Keratinocyte (primary cell): ENCODE measurements at regions not wholly inside any gene's neighbourhood (a gene's known extent, or its start where the extent isn't known, plus 50 kb on each side); places are given as distances from the start of the nearest gene placed in this dataset.

Experiments used
- DNase-seq: peaks from one replicate; pipeline ENCODE4 v3.0.0-alpha.2; 2011; ENCODE audit warnings: low read depth, missing footprints, low spot score
- FAIRE-seq: peaks from 2 replicates; lab custom pipeline; 2011; peaks lifted over from hg19 to GRCh38; lab: Jason Lieb, UNC
- H2AFZ ChIP-seq: 2 replicates; pipeline ENCODE4 v1.6.0; 2012; ENCODE audit warnings: low read length, control low read depth, inconsistent platforms; ENCODE audit not compliant: control insufficient read depth
- H3K27ac ChIP-seq: 2 replicates; pipeline ENCODE4 v1.5.1; 2011; ENCODE audit warnings: low read length; ENCODE audit not compliant: control insufficient read depth, insufficient read depth
- H3K27me3 ChIP-seq: 3 replicates; pipeline ENCODE4 v1.6.0; 2011; ENCODE audit warnings: low read length; ENCODE audit not compliant: control insufficient read depth, insufficient read depth; ENCODE audit errors: extremely low read depth
- H3K36me3 ChIP-seq, 2 experiments: 2 replicates in 1 of 2; 3 replicates in 1 of 2; pipeline ENCODE4 v1.5.1; 2011; ENCODE audit warnings: low read length in 2 of 2, mild to moderate bottlenecking in 1 of 2; ENCODE audit not compliant: control insufficient read depth in 2 of 2, insufficient read depth in 2 of 2; ENCODE audit errors: extremely low read depth in 1 of 2
- H3K4me1 ChIP-seq: 3 replicates; pipeline ENCODE4 v1.5.1; 2011; ENCODE audit warnings: low read length; ENCODE audit not compliant: control insufficient read depth, insufficient read depth; ENCODE audit errors: extremely low read depth
- H3K4me2 ChIP-seq: 3 replicates; pipeline ENCODE4 v1.6.0; 2011; ENCODE audit warnings: low read depth, low read length; ENCODE audit not compliant: control insufficient read depth, insufficient read depth; ENCODE audit errors: extremely low read depth
- H3K4me3 ChIP-seq, 3 experiments: fragments of 200-600 bp in 1 of 3; sonication (generic) in 1 of 3; 2 replicates in 2 of 3; 3 replicates in 1 of 3; pipeline ENCODE4 v1.5.1; 2011 to 2016; ENCODE audit warnings: low read length in 3 of 3, mild to moderate bottlenecking in 3 of 3, control low read depth in 2 of 3, inconsistent platforms in 1 of 3, low read depth in 1 of 3, mixed read lengths in 1 of 3, mixed run types in 1 of 3, moderate library complexity in 1 of 3; ENCODE audit not compliant: control insufficient read depth in 2 of 3, insufficient read depth in 2 of 3; ENCODE audit errors: extremely low read depth in 1 of 3
- H3K79me2 ChIP-seq: 2 replicates; pipeline ENCODE4 v1.6.0; 2012; ENCODE audit warnings: low read length; ENCODE audit not compliant: control insufficient read depth, insufficient read depth
- H3K9ac ChIP-seq: 3 replicates; pipeline ENCODE4 v1.6.0; 2011; ENCODE audit warnings: low read length; ENCODE audit not compliant: control insufficient read depth, insufficient read depth; ENCODE audit errors: extremely low read depth
- H3K9me1 ChIP-seq: 3 replicates; pipeline ENCODE4 v1.6.0; 2011; ENCODE audit warnings: low read length; ENCODE audit not compliant: control insufficient read depth, insufficient read depth; ENCODE audit errors: extremely low read depth
- H3K9me3 ChIP-seq: 2 replicates; pipeline ENCODE4 v1.5.1; 2012; ENCODE audit warnings: low read depth, low read length; ENCODE audit not compliant: control insufficient read depth
- H4K20me1 ChIP-seq: 3 replicates; pipeline ENCODE4 v1.6.0; 2011; ENCODE audit warnings: low read length; ENCODE audit not compliant: control insufficient read depth, insufficient read depth; ENCODE audit errors: extremely low read depth
- CTCF ChIP-seq, 3 experiments: IDR thresholded peaks in 1 of 3; conservative IDR thresholded peaks in 1 of 3; optimal IDR thresholded peaks in 1 of 3; 2 replicates in 2 of 3; 3 replicates in 1 of 3; pipeline versions ENCODE3 to v1.5.1; 2011; ENCODE audit warnings: low read length in 3 of 3, mild to moderate bottlenecking in 3 of 3, moderate library complexity in 2 of 3, control low read depth in 1 of 3, inconsistent platforms in 1 of 3; ENCODE audit not compliant: insufficient read depth in 2 of 3; ENCODE audit errors: extremely low read depth in 1 of 3
- EZH2 ChIP-seq: IDR thresholded peaks from one replicate; pipeline ENCODE4 v1.6.1; 2012; ENCODE audit warnings: inconsistent platforms, mild to moderate bottlenecking, low read length, moderate library complexity
- dilution Hi-C: fragments of 300-500 bp; cut with MboI; formaldehyde crosslinking; loops from one replicate; pipeline ENCODE4 v1.7.0; 2020; ENCODE audit warnings: low sequenced_read_pairs; ENCODE audit not compliant: extremely low pct_ligation_motif_present

DNA sequence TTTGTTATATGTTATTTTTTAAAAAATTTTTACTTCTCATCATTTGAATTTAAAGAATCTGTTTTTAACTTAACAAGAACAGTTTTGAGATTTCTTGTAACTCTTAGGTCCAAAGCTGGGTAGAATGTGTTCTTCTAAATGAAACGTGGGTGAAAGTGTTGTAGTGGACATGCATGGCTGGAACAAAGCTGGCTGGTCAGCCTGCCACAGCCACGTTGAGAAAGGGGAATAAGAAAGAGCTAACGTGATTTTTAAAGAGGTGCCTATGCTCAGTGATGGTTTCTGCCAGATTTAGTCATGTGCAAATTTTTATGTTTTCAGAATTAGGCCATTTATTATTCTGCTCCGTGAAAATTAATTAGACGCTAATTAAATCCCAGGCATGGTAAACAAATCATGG lies 203.9 kb upstream of the COL3A1 start:
- no peaks in the 10 kb centered on the region for H3K79me2 ChIP-seq
- no peak for FAIRE-seq

DNA sequence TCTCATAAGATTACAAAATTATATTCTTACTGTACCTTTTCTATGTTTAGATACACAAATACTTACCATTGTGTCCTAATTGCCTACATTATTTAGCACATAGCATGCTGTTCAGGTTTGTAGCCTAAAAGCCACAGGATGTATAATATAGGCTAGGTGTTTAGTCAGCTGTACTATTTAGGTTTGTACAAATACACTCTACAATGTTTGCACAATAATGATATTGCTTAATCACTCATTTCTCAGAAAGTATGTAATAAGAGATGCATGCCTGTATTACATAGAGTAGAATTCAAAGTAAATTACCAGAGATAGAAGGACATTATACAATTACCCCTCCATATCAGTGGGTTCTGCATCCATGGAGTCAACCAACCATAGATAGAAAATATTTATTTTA lies 201.1 kb upstream of the COL3A1 start:
- dilution Hi-C loops = no loop called here
- Histone ChIP-seq H3K27ac (no peak overlapping the region), H3K4me1 (no peaks in the 10 kb centered on the region), H4K20me1 (no peaks in the 10 kb centered on the region), H3K9me3 (no peaks in the 10 kb centered on the region), H3K79me2 (no peaks in the 10 kb centered on the region), H3K36me3 (no peaks in the 10 kb centered on the region), H3K9ac (no peak overlapping the region), H3K27me3 (no peaks in the 10 kb centered on the region), H3K4me3 (no peak overlapping the region), H2AFZ (no peak overlapping the region), H3K9me1 (no peaks in the 10 kb centered on the region), H3K4me2 (no peak overlapping the region)
- DNase-seq (no peak), FAIRE-seq (no peak)
- no peak for TF ChIP-seq EZH2
- no peak for TF ChIP-seq CTCF (optimal IDR thresholded peaks at IDR 0.05 in 1 of 3, IDR thresholded peaks at IDR 0.05 in 1 of 3, conservative IDR thresholded peaks at IDR 0.05 in 1 of 3; ENCODE audit: extremely low read depth in 1 of 3, insufficient read depth in 2 of 3, low read length in 3 of 3)

More for the DNA sequence above, 203.9 kb upstream of the COL3A1 start:
- H3K9me1 ChIP-seq = no peaks in the 10 kb centered on the region
- H3K9ac ChIP-seq = no peak overlapping the region
- H3K4me3 ChIP-seq = no peak overlapping the region
- H3K36me3 ChIP-seq = no peaks in the 10 kb centered on the region
- H3K27me3 ChIP-seq = no peaks in the 10 kb centered on the region
- no peaks in the 10 kb centered on the region for H3K4me1 ChIP-seq
- no peak for DNase-seq
- TF ChIP-seq CTCF (optimal IDR thresholded peaks at IDR 0.05 in 1 of 3, IDR thresholded peaks at IDR 0.05 in 1 of 3, conservative IDR thresholded peaks at IDR 0.05 in 1 of 3; ENCODE audit: extremely low read depth in 1 of 3, insufficient read depth in 2 of 3, low read length in 3 of 3) = no peak
- TF ChIP-seq EZH2 = no peak
- dilution Hi-C loops = no loop called here
- H4K20me1 ChIP-seq = no peaks in the 10 kb centered on the region
- H3K9me3 ChIP-seq = no peaks in the 10 kb centered on the region
- no peak overlapping the region for H3K27ac ChIP-seq
- no peak overlapping the region for H3K4me2 ChIP-seq
- H2AFZ ChIP-seq = no peak overlapping the region
